SK-N-SH (cell line): ENCODE measurements at regions not wholly inside any gene's neighbourhood (a gene's known extent, or its start where the extent isn't known, plus 50 kb on each side); places are given as distances from the start of the nearest gene placed in this dataset.

ENCODE experiments used
- CTCF ChIA-PET: fragments of 300-600, 350-600 bp; formaldehyde crosslinking; extraction: SDS; loops from one replicate; lab custom pipeline; 2021; lab: Yijun Ruan, JAX
- POLR2A ChIA-PET: fragments of 350-600 bp; sonication (Branson Sonifier 250); formaldehyde crosslinking; extraction: SDS; loops from one replicate; lab custom pipeline; 2020; ENCODE audit warnings: antibody characterized with exemption, inconsistent platforms; lab: Yijun Ruan, JAX
- DNase-seq: peaks from one replicate; pipeline ENCODE4 v3.0.0; 2012
- H2AFZ ChIP-seq: fragments of 200-600 bp; sonication (generic); 2 replicates; pipeline ENCODE4 v1.8.1; 2016; ENCODE audit warnings: antibody characterized with exemption, mild to moderate bottlenecking, low read depth
- H3F3A ChIP-seq: fragments of 200-600 bp; sonication (generic); replicated peaks from 2 replicates; pipeline ENCODE3; 2016; ENCODE audit warnings: antibody characterized with exemption, mild to moderate bottlenecking; ENCODE audit not compliant: insufficient read depth
- H3K27ac ChIP-seq, 2 experiments: fragments of 200-500 bp in 1 of 2; fragments of 200-600 bp in 1 of 2; sonication (Bioruptor generic) in 1 of 2; sonication (generic), shearing (Covaris generic) in 1 of 2; 2 replicates each; pipeline versions ENCODE4 v1.5.1 to v1.6.1; 2014 to 2016; ENCODE audit warnings: low read depth in 2 of 2, inconsistent platforms in 1 of 2, low read length in 1 of 2, mild to moderate bottlenecking in 1 of 2, mixed read lengths in 1 of 2
- H3K27me3 ChIP-seq: fragments of 200-600 bp; sonication (generic), shearing (Covaris generic); 2 replicates; pipeline ENCODE4 v1.6.1; 2016; ENCODE audit warnings: mixed run types; ENCODE audit not compliant: insufficient read depth
- H3K36me3 ChIP-seq, 2 experiments: fragments of 200-500 bp in 1 of 2; fragments of 200-600 bp in 1 of 2; sonication (Bioruptor generic) in 1 of 2; sonication (generic) in 1 of 2; replicated peaks in 1 of 2; 2 replicates each; pipeline versions ENCODE3 to v1.5.1; 2014 to 2016; ENCODE audit warnings: low read length in 1 of 2, mild to moderate bottlenecking in 1 of 2; ENCODE audit not compliant: insufficient read depth in 2 of 2, control insufficient read depth in 1 of 2
- H3K4me1 ChIP-seq, 2 experiments: fragments of 200-500 bp in 1 of 2; fragments of 200-600 bp in 1 of 2; sonication (Bioruptor generic) in 1 of 2; sonication (generic), shearing (Covaris generic) in 1 of 2; 2 replicates each; pipeline versions ENCODE4 v1.5.1 to v1.6.1; 2014 to 2016; ENCODE audit warnings: low read depth in 1 of 2, low read length in 1 of 2, mixed run types in 1 of 2; ENCODE audit not compliant: insufficient read depth in 2 of 2, control insufficient read depth in 1 of 2
- H3K4me2 ChIP-seq: fragments of 200-600 bp; sonication (generic), shearing (Covaris generic); 2 replicates; pipeline ENCODE4 v1.6.1; 2017; ENCODE audit warnings: mixed run types
- H3K4me3 ChIP-seq, 2 experiments: fragments of 200-500 bp in 1 of 2; fragments of 200-600 bp in 1 of 2; sonication (Bioruptor generic) in 1 of 2; sonication (generic), shearing (Covaris generic) in 1 of 2; 2 replicates each; pipeline versions ENCODE4 v1.5.1 to v1.8.1; 2014 to 2016; ENCODE audit warnings: low read depth in 2 of 2, inconsistent platforms in 1 of 2, low read length in 1 of 2, mild to moderate bottlenecking in 1 of 2, mixed read lengths in 1 of 2, moderate library complexity in 1 of 2
- H3K79me2 ChIP-seq: fragments of 200-600 bp; sonication (generic); 2 replicates; pipeline ENCODE4 v1.8.1; 2017; ENCODE audit warnings: mild to moderate bottlenecking; ENCODE audit not compliant: insufficient read depth
- H3K9ac ChIP-seq: fragments of 200-600 bp; sonication (generic); 2 replicates; pipeline ENCODE4 v1.6.1; 2017; ENCODE audit warnings: mixed run types
- H3K9me2 ChIP-seq: fragments of 200-600 bp; sonication (generic); 2 replicates; pipeline ENCODE4 v1.6.1; 2017; ENCODE audit warnings: mixed run types
- H3K9me3 ChIP-seq: fragments of 200-600 bp; sonication (generic); 2 replicates; pipeline ENCODE4 v1.6.1; 2017; ENCODE audit warnings: mixed run types, mild to moderate bottlenecking, moderate library complexity
- H4K20me1 ChIP-seq: fragments of 200-600 bp; sonication (generic); 2 replicates; pipeline ENCODE4 v1.6.1; 2017; ENCODE audit warnings: mild to moderate bottlenecking, mixed run types; ENCODE audit not compliant: insufficient read depth
- CHD2 ChIP-seq: fragments of 150-350 bp; IDR thresholded peaks from 2 replicates; pipeline ENCODE4 v1.6.1; 2018; ENCODE audit warnings: low read length; ENCODE audit not compliant: partially characterized antibody
- EP300 ChIP-seq, 2 experiments: IDR thresholded peaks; 2 replicates each; pipeline versions ENCODE4 v1.4.0 to v1.6.1; 2012; ENCODE audit warnings: borderline replicate concordance in 1 of 2, low read depth in 1 of 2, low read length in 1 of 2
- EZH2phosphoT487 ChIP-seq: fragments of 200-600 bp; sonication (generic); IDR thresholded peaks from 2 replicates; pipeline ENCODE4 v1.6.1; 2017; ENCODE audit warnings: low read depth, mixed run types, mild to moderate bottlenecking, antibody characterized with exemption, moderate library complexity, borderline replicate concordance
- FOXM1 ChIP-seq: IDR thresholded peaks from 2 replicates; pipeline ENCODE4 v1.4.0; 2012; ENCODE audit warnings: low read depth, mild to moderate bottlenecking
- GABPA ChIP-seq: IDR thresholded peaks from 2 replicates; pipeline ENCODE4 v1.4.0; 2012; ENCODE audit warnings: low read depth, mild to moderate bottlenecking
- GATA2 ChIP-seq: sonication (generic); formaldehyde crosslinking; IDR thresholded peaks from 2 replicates; pipeline ENCODE4 v1.5.0; 2020; ENCODE audit warnings: mild to moderate bottlenecking, missing genetic modification reagents
- IRF3 ChIP-seq: fragments of 150-350 bp; IDR thresholded peaks from 2 replicates; pipeline ENCODE4 v1.6.1; 2016; ENCODE audit warnings: mild to moderate bottlenecking, low read depth, low read length
- MAX ChIP-seq: IDR thresholded peaks from 2 replicates; pipeline ENCODE4 v1.4.0; 2012; ENCODE audit warnings: low read depth
- MEF2A ChIP-seq: IDR thresholded peaks from 2 replicates; pipeline ENCODE4 v1.4.0; 2012; ENCODE audit warnings: low read depth, borderline replicate concordance
- PBX3 ChIP-seq: IDR thresholded peaks from 2 replicates; pipeline ENCODE4; 2012
- POLR2AphosphoS5 ChIP-seq: IDR thresholded peaks from 2 replicates; pipeline ENCODE4 v1.6.1; 2012; ENCODE audit warnings: low read depth, low read length
- RAD21 ChIP-seq: IDR thresholded peaks from 2 replicates; pipeline ENCODE4 v1.6.1; 2012; ENCODE audit warnings: mild to moderate bottlenecking, low read length
- REST ChIP-seq: IDR thresholded peaks from 2 replicates; pipeline ENCODE4 v1.6.1; 2012; ENCODE audit warnings: mild to moderate bottlenecking, low read depth, low read length, moderate library complexity
- SMC3 ChIP-seq: IDR thresholded peaks from 2 replicates; pipeline ENCODE4 v1.6.1; 2012; ENCODE audit warnings: low read depth, low read length, improper control_type of control experiment
- TAF1 ChIP-seq: IDR thresholded peaks from 2 replicates; pipeline ENCODE4 v1.6.1; 2012; ENCODE audit warnings: low read depth, mild to moderate bottlenecking, low read length, moderate library complexity, borderline replicate concordance
- USF2 ChIP-seq: fragments of 150-350 bp; IDR thresholded peaks from 2 replicates; pipeline ENCODE4 v1.6.1; 2017; ENCODE audit warnings: antibody characterized with exemption, low read length, low read depth, borderline replicate concordance
- WGBS: methylation state at CpG from one replicate; pipeline ENCODE4 v1.1.6; 2017; ENCODE audit warnings: low lambda C conversion rate; 5-methylcytosine and 5-hydroxymethylcytosine counted together

GRCh38 chr4:165787516-165788274, 85.3 kb upstream of the TLL1 start:
- CTCF ChIA-PET: interaction anchor here (0.6 kb wide), 1 partner anchor 749 kb away, joined by 3 read pairs; no protein-coding TSS in a partner anchor
- DNase-seq: no peak
- H3K9ac ChIP-seq: no peak overlapping the region
- WGBS: under 1% methylated on average over 4 of the region's 4 CpGs
- no peak overlapping the region for H3K4me2 ChIP-seq
- no peak for TF ChIP-seq EZH2phosphoT487
- TF ChIP-seq IRF3: no peak
- TF ChIP-seq USF2: no peak
- TF ChIP-seq CHD2: no peak
- no peak for TF ChIP-seq POLR2AphosphoS5
- TF ChIP-seq FOXM1: no peak
- TF ChIP-seq RAD21: no peak
- TF ChIP-seq TAF1: no peak
- TF ChIP-seq EP300 (IDR thresholded peaks at IDR 0.05; ENCODE audit: borderline replicate concordance in 1 of 2, low read depth in 1 of 2, low read length in 1 of 2): no peak
- TF ChIP-seq PBX3: no peak
- TF ChIP-seq GABPA: no peak
- no peak for TF ChIP-seq GATA2 (CRISPR knock-in tag)
- no peak for TF ChIP-seq MAX
- TF ChIP-seq SMC3: no peak
- TF ChIP-seq REST: no peak
- TF ChIP-seq MEF2A: no peak
- TF ChIP-seq, all 33 proteins: peak for 0
- H2AFZ ChIP-seq: no peak overlapping the region
- H3K27ac ChIP-seq: no peak overlapping the region
- no peaks in the 10 kb centered on the region for H3F3A ChIP-seq
- H4K20me1 ChIP-seq: no peaks in the 10 kb centered on the region
- H3K36me3 ChIP-seq: no peaks in the 10 kb centered on the region
- H3K9me3 ChIP-seq: no peaks in the 10 kb centered on the region
- POLR2A ChIA-PET: no interaction called here
- H3K79me2 ChIP-seq: no peaks in the 10 kb centered on the region
- H3K9me2 ChIP-seq: no peaks in the 10 kb centered on the region
- no peaks in the 10 kb centered on the region for H3K27me3 ChIP-seq
- H3K4me3 ChIP-seq: no peak overlapping the region
- H3K4me1 ChIP-seq: no peaks in the 10 kb centered on the region
